Right ventricle myocardium superior (tissue), 1 donor: ENCODE measurements at regions not wholly inside any gene's neighbourhood (a gene's known extent, or its start where the extent isn't known, plus 50 kb on each side); places are given as distances from the start of the nearest gene placed in this dataset.

Experiments used
- ATAC-seq: fragments of 200-7000 bp; cut with Tn5 transposase; one replicate; pipeline ENCODE4 v1.9.1; 2020; ENCODE audit warnings: mild to moderate bottlenecking; ENCODE audit not compliant: poor library complexity
- DNase-seq: peaks from one replicate; pipeline ENCODE4 v3.0.0-alpha.2; 2020
- intact Hi-C: fragments of 100-400 bp; cut with DNase I; formaldehyde crosslinking; loops from one replicate; pipeline ENCODE4 v1.11.2; 2022
- donor health status: DM: no; HTN: yes; CAD: no; lungs with severe emphysema.

DNA sequence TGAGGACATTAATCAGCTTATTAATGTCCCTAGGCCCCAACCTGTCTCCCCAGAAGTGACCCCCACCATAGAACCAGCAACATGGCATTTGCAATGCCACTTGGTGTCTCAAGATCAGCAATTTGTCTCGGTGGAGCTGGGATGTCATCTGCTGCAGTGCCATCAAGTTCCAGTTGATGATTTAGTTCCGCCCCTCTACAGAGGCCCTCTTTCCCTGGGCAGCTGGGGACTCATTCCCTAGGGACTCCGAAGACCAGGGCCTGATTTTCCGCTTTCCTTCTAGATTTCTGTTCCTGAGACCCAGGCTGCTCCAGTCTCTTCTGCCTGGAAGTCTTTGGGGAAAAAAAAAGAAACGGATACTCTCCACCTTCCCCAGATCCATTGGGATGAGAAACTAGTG, 122.5 kb upstream of the NANOS1 start:
- no peak for ATAC-seq
- intact Hi-C loops = no loop called here
- DNase-seq = no peak

DNA sequence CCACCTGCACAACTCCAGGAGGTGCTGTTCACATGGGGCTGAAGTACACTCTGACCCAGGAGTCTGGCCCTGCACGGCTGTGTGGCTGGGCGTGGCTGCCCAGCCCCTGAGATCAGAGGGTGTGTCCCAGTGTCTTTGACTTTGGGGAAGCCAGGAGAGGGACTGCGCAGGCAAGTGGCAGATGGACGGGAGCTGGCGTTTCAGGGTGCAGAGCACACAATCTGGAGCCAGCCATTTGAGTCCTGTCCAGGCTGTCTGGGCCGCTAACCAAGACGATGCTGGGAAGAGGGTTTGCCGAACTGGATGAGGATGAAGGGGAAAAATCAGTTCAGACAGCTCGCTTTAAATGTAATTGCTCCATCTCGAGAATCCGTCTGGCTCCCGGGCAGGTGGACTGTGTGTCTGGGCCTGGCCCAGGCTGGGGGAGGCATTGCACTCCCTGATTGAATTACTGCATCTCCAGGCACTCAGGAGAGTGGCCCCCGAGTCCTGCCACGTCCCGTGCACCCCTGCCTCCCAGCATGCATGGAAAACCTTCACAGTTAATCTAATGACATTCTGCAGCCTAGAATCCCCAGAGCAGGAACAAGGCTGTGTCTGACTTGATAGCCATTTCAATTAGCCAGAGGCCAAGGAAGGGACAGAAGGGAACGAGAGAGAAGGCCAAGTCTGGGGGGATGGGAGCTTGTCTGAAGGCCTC, 120.8 kb upstream of the NANOS1 start:
- intact Hi-C loops = no loop called here
- DNase-seq = no peak
- no peak for ATAC-seq

DNA sequence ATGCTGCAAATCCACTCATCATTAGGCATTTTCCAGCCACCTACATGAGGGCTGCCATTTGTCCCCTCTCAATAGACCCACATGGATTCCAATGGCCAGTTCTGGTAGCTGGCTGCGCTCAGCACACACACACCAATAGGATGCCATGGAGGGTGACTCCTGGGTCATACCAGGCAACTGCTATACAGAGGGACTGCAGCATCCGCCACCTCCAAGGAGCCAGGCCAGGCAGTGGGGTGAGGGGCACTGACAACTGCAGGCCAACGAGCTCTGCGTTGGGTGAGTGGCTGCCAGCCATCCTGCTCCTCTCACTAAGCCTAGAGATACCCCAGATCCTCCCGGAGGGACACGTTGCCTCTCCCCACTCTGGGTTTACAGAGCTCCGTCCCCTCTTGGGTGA, 118.8 kb upstream of the NANOS1 start:
- intact Hi-C loops = no loop called here
- no peak for ATAC-seq
- no peak for DNase-seq

DNA sequence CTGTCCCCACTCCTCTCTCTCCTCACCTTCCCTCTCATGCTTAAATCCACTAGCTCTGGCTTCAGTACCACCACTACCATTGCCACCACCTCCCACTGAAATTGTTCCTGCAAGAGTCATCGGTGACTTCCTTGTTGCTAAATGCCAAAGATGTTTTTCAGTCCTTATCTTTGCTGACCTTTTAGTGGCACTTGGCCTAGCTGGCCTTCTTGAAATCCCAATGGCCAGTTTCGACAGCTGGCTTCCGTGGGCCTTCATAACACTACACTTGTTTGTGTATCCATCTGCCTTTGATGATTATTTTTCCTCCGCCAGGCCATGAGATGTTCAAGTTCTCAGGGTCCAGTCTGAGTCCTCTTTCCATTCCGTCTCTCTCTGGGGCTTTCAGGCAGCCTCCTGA, 118.2 kb upstream of the NANOS1 start:
- DNase-seq (no peak), ATAC-seq (no peak)
- intact Hi-C loops = no loop called here

DNA sequence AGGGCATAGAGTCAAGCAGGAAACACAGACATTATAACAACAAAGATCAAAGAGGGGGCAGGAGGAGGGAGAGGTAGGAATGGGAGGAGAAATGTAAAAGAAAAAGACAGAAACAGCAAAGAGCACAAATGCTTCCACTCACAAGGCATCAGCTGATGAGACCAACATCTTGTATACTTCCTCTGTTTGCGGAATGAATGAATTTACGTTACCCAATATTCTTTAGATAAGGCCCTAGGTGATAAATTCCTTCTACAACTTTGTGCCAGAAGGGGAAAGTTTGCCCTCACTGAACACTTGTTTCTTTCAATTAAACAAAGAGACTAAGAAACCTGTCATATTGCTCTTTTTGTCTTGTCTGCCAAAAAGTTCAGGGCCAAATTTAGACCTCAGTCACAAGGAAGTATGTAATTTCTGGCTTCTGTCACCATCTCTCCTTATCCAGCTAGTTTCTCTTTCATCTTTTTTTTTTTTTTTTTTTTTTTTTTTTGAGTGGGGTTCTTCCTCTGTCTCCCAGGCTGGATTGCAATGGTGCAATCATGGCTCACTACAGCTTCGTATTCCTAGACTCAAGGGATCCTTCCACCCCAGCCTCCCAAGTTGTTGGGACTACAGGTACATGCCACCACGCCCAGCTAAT, 116.4 kb upstream of the NANOS1 start:
- intact Hi-C loops = no loop called here
- DNase-seq = no peak
- ATAC-seq = peak; percentile 46

DNA sequence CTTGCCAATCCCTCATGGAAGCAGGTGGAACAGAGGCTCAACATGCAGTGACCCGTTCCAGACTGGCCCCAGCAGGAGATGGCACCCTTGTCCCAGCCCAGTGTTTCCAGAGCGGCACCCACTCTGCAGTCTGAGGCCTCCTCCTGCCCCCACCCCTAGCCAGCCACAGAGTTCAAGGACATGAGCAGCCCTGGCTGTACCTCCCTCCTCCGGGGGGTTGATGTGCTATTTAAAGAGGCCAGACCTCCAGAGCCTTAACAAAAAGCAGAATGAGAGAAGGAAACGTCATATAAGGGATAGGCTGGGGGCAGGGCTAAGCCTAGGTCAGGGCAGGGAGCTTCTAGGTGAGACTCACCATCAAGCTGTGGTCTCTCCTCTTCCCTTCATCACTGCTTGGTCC, 115.7 kb upstream of the NANOS1 start:
- intact Hi-C loops = no loop called here
- ATAC-seq = peak; percentile 77
- peak; percentile 51 for DNase-seq

DNA sequence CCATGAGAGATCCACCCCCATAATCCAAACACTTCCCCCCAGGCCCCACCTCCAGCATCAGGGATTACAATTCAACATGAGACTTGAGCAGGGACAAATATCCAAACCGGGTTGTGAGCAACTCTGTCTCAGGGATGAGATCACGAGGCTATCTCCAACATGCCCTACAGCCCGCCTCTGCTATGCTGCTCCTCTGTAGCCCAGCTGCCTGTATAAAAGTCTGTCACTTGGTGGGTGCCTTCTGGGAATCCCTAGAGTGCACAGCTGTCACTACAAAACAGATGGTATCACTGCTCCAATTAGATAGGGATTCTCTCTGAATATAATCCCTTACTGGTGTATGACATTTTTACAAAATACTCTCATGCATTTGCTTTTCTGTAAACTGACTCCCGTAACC, 114.9 kb upstream of the NANOS1 start:
- ATAC-seq = no peak
- no peak for DNase-seq
- intact Hi-C loops = no loop called here

DNA sequence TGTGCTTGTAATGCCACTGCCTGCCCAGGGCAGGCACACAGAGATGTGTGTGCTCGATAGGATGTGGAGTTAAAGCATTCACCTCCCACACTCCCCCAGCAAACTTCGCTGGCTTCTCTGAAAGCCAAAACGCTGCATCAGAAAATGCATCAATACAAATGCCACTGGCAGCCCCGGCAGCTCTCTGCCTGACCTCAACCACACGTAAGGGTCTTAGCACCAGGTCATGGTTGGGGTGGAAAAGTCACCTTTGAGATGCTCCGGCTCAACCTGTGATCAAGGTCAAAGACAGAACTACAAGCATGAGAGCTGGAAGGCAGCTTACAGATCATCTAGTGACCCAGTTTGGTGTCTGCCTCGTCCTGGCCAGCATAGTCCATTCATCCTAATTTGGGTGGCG, 114.4 kb upstream of the NANOS1 start:
- DNase-seq (no peak), ATAC-seq (no peak)
- intact Hi-C loops = no loop called here

DNA sequence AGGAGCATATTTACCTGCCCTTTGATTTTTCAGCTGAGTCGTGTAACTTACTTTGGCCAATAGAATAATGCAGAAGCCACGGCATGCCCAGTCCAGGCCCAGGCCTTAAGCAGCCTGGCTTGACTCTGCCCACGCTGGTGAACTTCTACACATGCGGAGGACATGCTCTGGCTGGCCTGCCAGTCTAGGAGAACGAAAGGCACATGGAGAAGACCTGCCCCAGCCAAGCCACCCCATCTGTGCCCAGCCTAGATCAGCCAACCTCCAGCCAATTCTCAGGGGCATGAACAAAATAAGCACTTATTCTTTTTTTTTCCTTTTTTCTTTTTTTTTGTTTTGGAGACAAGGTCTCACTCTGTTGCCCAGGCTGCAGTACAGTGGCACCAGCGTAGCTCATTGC, 112.7 kb upstream of the NANOS1 start:
- ATAC-seq (no peak), DNase-seq (no peak)

DNA sequence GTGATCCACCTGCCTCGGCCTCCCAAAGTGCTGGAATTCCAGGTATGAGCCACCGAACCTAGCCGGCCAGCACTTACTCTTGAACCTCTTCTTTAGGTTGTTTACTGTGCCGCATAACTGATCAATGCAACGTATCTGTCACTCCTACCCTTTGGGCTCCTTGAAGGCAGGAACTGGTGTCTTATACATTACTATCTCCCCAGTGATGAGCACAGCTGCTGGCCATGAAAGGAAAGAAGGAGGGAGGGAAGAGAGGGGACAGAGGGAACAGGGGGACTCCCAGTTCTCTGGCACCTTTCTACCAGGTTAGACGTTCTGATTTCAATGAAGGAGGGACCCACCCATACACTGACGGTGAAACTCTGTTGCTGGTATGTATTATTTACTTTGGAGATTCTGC, 111.8 kb upstream of the NANOS1 start:
- ATAC-seq (no peak), DNase-seq (no peak)
- intact Hi-C loops = no loop called here

More for the DNA sequence above, 112.7 kb upstream of the NANOS1 start:
- intact Hi-C loops = no loop called here

DNA sequence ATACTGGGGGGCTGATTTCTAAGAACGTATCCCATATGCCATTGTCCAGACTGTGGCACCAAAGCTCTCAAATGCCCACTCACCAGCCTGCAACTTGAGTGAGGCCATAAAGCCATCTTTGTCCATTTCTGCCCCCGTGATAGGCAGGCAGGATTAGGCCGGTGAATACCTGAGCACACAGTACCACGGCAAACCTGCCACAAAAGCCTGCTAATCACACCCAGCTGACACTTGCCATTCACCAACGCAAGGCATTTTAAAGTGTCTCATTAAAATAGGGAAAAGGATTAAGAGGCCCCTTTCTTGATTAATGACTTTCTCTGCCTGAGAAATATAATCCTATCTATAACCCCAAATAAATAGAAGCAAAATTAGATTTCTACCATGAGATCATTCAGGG, 111.4 kb upstream of the NANOS1 start:
- DNase-seq = no peak
- intact Hi-C loops = no loop called here

DNA sequence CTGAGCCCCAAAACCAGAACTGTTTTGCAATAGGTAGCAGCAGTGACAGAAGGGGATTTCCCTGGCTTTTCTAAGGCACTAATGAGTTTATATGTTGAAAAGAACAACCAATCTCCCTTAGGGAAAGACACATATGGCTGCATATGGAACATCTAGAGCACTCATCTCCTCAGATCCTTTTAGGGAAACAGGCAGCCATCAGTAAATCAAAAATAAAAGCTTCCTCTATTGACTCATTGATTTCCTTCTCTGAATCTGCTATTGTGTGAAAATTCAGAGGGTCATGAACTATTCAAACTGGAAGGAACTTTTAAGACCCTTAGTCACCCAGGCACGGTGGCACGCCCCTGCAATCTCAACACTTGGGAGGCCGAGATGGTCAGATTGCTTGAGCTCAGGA, 110.9 kb upstream of the NANOS1 start:
- intact Hi-C loops = no loop called here
- ATAC-seq = no peak
- DNase-seq = no peak

More for the DNA sequence above, 111.4 kb upstream of the NANOS1 start:
- no peak for ATAC-seq

DNA sequence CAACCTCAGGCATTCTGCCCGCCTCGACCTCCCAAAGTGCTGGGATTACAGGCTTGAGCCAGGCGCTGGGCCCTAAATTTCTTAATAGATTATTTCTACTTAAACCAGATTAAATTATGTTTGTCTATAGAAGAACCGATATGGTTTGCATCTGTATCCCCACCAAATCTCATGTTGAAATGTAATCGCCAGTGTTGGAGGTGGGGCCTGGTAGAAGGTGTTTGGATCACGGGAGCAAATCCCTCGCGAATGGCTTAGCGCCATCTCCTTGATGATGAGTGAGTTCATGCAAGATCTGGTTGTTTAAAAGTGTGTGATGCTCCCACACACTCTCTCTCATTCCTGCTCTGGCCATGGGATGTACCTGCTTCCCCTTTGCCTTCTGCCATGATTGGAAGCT, 109.3 kb upstream of the NANOS1 start:
- ATAC-seq (no peak), DNase-seq (no peak)
- intact Hi-C loops = no loop called here

DNA sequence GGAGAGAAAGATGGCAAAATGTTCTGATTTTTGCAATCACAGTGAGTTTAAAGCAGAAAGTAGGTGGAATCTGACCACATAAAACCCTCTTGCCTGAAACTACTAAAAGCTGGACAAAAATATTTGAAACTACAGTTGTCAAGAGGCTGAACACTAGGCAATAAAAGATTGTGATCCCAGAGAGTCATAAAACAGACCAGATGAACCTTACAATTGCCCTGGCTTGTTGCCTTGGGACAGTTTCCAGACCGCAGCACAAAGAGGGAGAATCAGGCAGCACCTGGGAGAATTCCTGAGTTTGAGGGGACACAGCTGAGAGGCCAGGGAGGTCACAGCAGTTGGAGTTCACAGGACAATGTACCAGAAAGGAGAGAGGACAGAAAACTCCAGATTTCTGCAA, 107.3 kb upstream of the NANOS1 start:
- intact Hi-C loops = no loop called here
- ATAC-seq = no peak
- DNase-seq = no peak

DNA sequence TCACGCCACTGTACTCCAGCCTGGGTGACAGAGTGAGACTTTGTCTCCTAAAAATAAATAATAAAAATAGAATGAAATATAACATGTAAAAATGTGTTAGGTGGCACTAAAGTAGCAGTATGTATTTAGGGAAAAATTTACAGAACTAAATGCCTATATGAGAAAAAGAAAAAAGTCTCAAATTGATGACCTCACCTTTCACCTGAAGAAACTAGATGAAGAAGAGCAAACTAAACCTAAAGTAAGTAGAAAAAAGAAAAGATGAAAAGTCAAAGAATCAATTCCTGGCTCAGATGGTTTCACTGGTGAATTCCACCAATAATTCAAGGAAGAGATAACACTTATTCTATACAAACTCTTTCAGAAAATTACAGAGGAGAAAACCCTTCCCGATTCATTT, 106.5 kb upstream of the NANOS1 start:
- intact Hi-C loops = no loop called here
- no peak for ATAC-seq
- no peak for DNase-seq

DNA sequence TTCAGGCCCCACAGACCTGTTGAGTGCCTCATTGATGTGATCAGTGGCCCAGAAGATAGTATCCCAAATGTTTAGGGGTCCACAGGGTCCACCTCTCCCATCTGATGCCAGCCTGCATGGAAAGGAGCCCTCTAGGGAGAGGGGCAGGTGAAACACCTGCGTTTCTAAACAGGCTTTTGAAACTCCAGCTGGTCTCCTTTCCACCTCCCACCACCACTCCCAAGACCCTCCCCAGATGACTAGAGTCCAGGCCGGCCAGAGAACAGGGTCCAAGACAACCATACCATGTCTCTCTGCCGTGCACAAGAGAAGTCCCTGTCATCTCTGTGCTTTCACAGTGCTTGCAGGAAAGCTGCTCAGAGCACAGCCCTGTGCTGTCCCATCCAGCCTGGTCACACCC, 105.0 kb upstream of the NANOS1 start:
- no peak for DNase-seq
- ATAC-seq = no peak
- intact Hi-C loops = no loop called here

DNA sequence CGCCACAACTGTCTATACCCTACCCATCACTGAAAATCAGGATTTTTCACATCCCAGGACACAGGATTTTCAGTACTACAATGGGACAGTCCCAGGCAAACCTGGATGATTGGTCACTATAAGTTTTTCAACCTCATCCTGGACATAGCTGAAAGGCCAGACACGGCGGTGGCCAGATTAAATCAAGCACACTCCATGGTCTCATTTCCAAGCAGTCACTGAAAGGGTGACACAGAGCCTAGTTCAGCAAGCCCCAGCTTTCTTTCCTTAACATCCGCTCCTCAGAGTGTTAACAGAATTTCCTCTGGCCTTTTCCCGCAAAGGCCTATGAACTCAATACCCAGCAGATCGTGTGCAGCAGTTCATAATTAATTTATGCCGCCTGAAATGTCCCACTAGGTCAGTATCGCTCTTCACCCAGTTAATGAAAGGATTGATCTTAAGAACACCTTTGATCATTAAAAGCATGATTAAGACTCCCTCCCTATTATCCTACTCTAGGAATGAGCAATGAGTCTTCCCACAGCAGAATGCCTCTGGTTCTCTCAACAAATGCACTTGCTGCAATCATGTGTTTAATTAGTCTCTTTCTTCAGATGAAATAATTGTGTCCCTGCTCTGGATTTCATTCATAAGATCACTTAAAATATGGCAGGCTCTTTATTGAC, 104.0 kb upstream of the NANOS1 start:
- DNase-seq (no peak), ATAC-seq (no peak)
- intact Hi-C loops = no loop called here

DNA sequence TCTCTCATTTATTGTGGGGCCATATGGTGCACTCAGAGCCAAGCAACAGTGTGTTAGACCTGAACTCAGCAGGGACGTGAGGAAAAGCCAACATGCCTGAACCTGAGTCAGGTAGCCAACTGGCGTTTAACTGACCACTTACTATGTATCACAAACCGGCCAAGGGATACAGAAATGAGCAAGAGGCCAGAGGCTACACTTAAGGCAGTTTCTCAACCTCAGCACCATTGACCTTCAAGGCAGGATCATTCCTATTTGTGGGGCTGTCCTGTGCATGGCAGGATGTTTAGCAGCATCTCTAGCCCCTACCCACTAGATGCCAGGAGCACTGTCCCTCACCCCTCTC, 103.5 kb upstream of the NANOS1 start:
- intact Hi-C loops = no loop called here
- DNase-seq (no peak), ATAC-seq (no peak)

DNA sequence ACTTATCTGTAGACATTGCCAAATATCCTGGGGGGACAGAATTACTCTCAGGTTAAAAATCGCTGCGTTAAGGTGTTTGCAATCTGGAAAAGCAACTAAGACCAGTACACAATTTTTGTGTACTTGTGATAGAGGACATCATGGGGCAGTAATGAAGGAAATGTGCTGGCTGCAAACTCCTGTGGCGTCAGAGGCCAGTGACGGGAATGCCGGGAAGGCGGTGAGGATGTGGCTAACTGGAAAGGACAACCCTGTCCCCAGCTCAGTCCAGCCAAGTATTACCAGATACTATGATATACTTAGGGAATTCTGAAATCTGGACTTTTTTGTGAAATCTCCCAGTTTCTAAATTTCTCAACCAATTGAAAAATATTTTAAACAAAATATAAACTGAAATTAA, 103.1 kb upstream of the NANOS1 start:
- DNase-seq = no peak
- no peak for ATAC-seq
- intact Hi-C loops = no loop called here

DNA sequence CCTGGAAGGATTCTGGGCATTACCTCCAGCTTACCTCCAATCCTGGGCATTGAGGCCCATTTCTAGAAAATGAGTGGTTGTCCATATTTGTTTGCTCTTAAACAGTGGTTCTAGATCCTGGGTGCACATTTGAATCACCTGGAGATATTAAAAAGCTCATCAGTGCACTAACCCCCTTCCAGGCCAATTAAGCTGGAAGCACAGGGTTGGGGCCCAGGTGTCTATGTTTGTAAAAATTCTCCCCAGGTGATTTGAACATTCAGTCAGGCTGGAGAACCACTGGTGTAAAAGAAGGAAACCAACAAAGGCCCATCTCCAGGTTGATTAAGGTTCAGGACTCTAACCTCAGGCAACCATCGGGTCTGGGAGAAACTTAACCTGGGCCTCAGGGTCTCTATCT, 102.6 kb upstream of the NANOS1 start:
- ATAC-seq (no peak), DNase-seq (no peak)
- intact Hi-C loops = no loop called here

DNA sequence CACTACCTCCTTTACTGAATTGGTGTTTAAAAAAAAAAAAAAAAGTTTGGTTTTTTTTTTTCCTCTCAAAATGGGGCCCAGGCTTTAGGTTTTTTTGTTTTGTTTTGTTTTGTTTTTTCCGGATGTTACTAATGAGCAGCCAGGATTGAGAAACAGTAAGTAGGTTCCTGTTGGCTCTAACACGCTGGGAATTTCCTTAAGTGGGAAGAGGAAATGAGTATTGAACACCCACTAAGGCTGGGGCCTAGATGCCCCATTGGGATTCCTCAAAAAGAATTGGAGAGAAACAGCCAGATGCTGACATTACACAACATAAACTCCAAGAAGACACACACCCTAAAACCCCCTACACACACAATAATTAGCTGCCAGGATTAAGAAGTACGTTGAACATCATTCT, 102.2 kb upstream of the NANOS1 start:
- DNase-seq = no peak
- ATAC-seq = no peak
- intact Hi-C loops = no loop called here
